CD14-positive monocyte (primary cell): ENCODE measurements at regions not wholly inside any gene's neighbourhood (a gene's known extent, or its start where the extent isn't known, plus 50 kb on each side); places are given as distances from the start of the nearest gene placed in this dataset.

Experiments
- DNase-seq, 3 donors: peaks; one replicate each; pipeline ENCODE4 v3.0.0-alpha.2; 2011 to 2022
- H2AFZ ChIP-seq: 2 replicates; pipeline ENCODE4 v1.6.0; 2012; ENCODE audit warnings: mild to moderate bottlenecking, low read depth, low read length, inconsistent platforms; ENCODE audit not compliant: insufficient read depth, poor library complexity, severe bottlenecking
- H3K27ac ChIP-seq, 2 donors: 1 replicate in 1 of 2; 2 replicates in 1 of 2; pipeline ENCODE4 v1.5.1; 2012 to 2013; ENCODE audit warnings: low read length in 2 of 2, control low read depth in 1 of 2, inconsistent platforms in 1 of 2, low read depth in 1 of 2, mild to moderate bottlenecking in 1 of 2
- H3K27me3 ChIP-seq, 2 donors: one replicate each; pipeline versions ENCODE4 v1.6.0 to v1.6.1; 2011 to 2013; ENCODE audit warnings: low read length in 2 of 2; ENCODE audit not compliant: control insufficient read depth in 2 of 2, insufficient read depth in 2 of 2
- H3K36me3 ChIP-seq, 2 donors: replicated peaks in 1 of 2; 1 replicate in 1 of 2; 2 replicates in 1 of 2; pipeline versions ENCODE4 v1.5.1 to v1.6.1; 2012 to 2013; ENCODE audit warnings: low read length in 2 of 2, control low read depth in 1 of 2, inconsistent platforms in 1 of 2, mild to moderate bottlenecking in 1 of 2; ENCODE audit not compliant: insufficient read depth in 2 of 2, control insufficient read depth in 1 of 2
- H3K4me1 ChIP-seq, 2 donors: 1 replicate in 1 of 2; 2 replicates in 1 of 2; pipeline versions ENCODE4 v1.5.1 to v1.6.1; 2012 to 2013; ENCODE audit warnings: low read length in 2 of 2, control low read depth in 1 of 2, inconsistent platforms in 1 of 2, mild to moderate bottlenecking in 1 of 2, moderate library complexity in 1 of 2; ENCODE audit not compliant: insufficient read depth in 2 of 2, control insufficient read depth in 1 of 2
- H3K4me2 ChIP-seq: replicated peaks from 2 replicates; pipeline ENCODE3; 2012; ENCODE audit warnings: low read length, moderate library complexity, mild to moderate bottlenecking; ENCODE audit not compliant: poor library complexity, severe bottlenecking; ENCODE audit errors: extremely low read depth
- H3K4me3 ChIP-seq, 3 experiments: fragments of 200-600 bp in 1 of 3; sonication (generic) in 1 of 3; replicated peaks in 1 of 3; 1 replicate in 2 of 3; 2 replicates in 1 of 3; pipeline ENCODE4 v1.5.1; 2011 to 2013; ENCODE audit warnings: low read length in 3 of 3, mild to moderate bottlenecking in 3 of 3, control low read depth in 2 of 3, low read depth in 2 of 3, inconsistent platforms in 1 of 3, moderate library complexity in 1 of 3
- H3K79me2 ChIP-seq: 2 replicates; pipeline ENCODE4 v1.6.0; 2012; ENCODE audit warnings: mild to moderate bottlenecking, control low read depth, inconsistent platforms, low read length, moderate library complexity; ENCODE audit not compliant: insufficient read depth
- H3K9ac ChIP-seq: 2 replicates; pipeline ENCODE4 v1.6.0; 2017; ENCODE audit warnings: low read length, mild to moderate bottlenecking; ENCODE audit not compliant: insufficient read depth, poor library complexity, severe bottlenecking
- H3K9me3 ChIP-seq, 2 donors: replicated peaks in 1 of 2; 1 replicate in 1 of 2; 2 replicates in 1 of 2; pipeline versions ENCODE4 v1.5.1 to v1.6.1; 2012 to 2013; ENCODE audit warnings: low read length in 2 of 2, control low read depth in 1 of 2; ENCODE audit not compliant: control insufficient read depth in 1 of 2, insufficient read depth in 1 of 2
- H4K20me1 ChIP-seq: 2 replicates; pipeline ENCODE4 v1.6.0; 2012; ENCODE audit warnings: mild to moderate bottlenecking, low read length, control low read depth, moderate library complexity; ENCODE audit not compliant: insufficient read depth
- H3K27ac Mint-ChIP-seq, 7 donors: one replicate each; pipeline ENCODE4 v1.8.0; 2020; ENCODE audit warnings: mild to moderate bottlenecking in 7 of 7, mixed read lengths in 7 of 7, moderate library complexity in 6 of 7, inconsistent platforms in 2 of 7
- H3K27me3 Mint-ChIP-seq, 3 donors: one replicate each; pipeline ENCODE4 v1.8.0; 2021 to 2022; ENCODE audit warnings: low read depth in 3 of 3, mild to moderate bottlenecking in 3 of 3, mixed read lengths in 3 of 3, moderate library complexity in 3 of 3, inconsistent platforms in 1 of 3
- H3K36me3 Mint-ChIP-seq, 2 donors: one replicate each; pipeline ENCODE4 v1.8.0; 2020; ENCODE audit warnings: mixed read lengths in 2 of 2, inconsistent platforms in 1 of 2, mild to moderate bottlenecking in 1 of 2
- H3K4me1 Mint-ChIP-seq: one replicate; pipeline ENCODE4 v1.8.0; 2020; ENCODE audit warnings: mild to moderate bottlenecking, mixed read lengths
- H3K4me3 Mint-ChIP-seq, 2 donors: one replicate each; pipeline ENCODE4 v1.8.0; 2020; ENCODE audit warnings: mild to moderate bottlenecking in 2 of 2, mixed read lengths in 2 of 2, moderate library complexity in 1 of 2
- H3K9me3 Mint-ChIP-seq, 7 donors: one replicate each; pipeline ENCODE4 v1.8.0; 2020 to 2022; ENCODE audit warnings: mixed read lengths in 7 of 7, mild to moderate bottlenecking in 6 of 7, moderate library complexity in 6 of 7, inconsistent platforms in 2 of 7
- CTCF ChIP-seq: fragments of 200-600 bp; IDR thresholded peaks from one replicate; pipeline ENCODE4 v1.8.0; 2022; ENCODE audit warnings: antibody characterized with exemption, mild to moderate bottlenecking
- WGBS: methylation state at CpG from one replicate; pipeline ENCODE4 v1.1.5; 2013; ENCODE audit warnings: missing lambda C conversion rate; ENCODE audit not compliant: insufficient coverage; 5-methylcytosine and 5-hydroxymethylcytosine counted together
- intact Hi-C, 2 donors: fragments of 100-400 bp; cut with micrococcal nuclease; formaldehyde crosslinking; loops; one replicate each; pipeline versions ENCODE4 v1.15.0 to v1.15.1; 2023

DNA sequence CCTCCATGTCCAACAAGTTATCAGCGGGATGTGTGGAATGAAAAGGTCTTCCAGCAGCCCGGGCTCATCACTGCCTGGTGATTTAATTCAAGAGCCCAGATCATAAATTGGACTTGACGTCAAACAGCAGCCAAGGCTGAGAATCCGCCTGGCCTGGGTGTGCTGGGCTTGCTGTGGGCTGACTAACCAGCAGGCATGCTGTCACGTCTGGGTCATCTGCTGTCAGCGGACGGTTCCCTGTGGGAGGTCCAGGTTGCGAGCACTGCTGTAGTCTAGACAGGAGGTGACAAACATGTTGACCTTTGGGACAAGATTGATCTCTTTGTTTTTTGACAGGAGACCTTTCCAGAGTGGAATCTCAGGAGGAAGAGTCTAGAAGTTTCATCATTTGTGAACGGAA, 289.7 kb downstream of the OSTF1 start:
- no peak for DNase-seq
- Mint-ChIP-seq H3K27ac (no peak overlapping the region), H3K4me1 (no peaks in the 10 kb centered on the region), H3K36me3 (no peaks in the 10 kb centered on the region), H3K9me3 (peaks cover 3 to 12% (median 6%) of the 10 kb centered on the region in 7 donors), H3K27me3 (peaks cover 0 to 1% (median 0%) of the 10 kb centered on the region in 3 donors), H3K4me3 (no peak overlapping the region)
- H3K9ac ChIP-seq = no peak overlapping the region
- intact Hi-C loops = no loop called here
- no peak overlapping the region for H3K27ac ChIP-seq
- no peaks in the 10 kb centered on the region for H3K4me1 ChIP-seq
- H3K4me2 ChIP-seq = no peak overlapping the region
- no peak for TF ChIP-seq CTCF
- peaks cover 0 to 10% of the 10 kb centered on the region in 2 donors for H3K9me3 ChIP-seq
- 81% methylated on average over 9 of the region's 9 CpGs for WGBS
- H3K4me3 ChIP-seq = no peak overlapping the region
- no peaks in the 10 kb centered on the region for H3K79me2 ChIP-seq
- H3K27me3 ChIP-seq = no peaks in the 10 kb centered on the region
- H2AFZ ChIP-seq = no peak overlapping the region
- no peaks in the 10 kb centered on the region for H4K20me1 ChIP-seq
- H3K36me3 ChIP-seq = no peaks in the 10 kb centered on the region

- no peak overlapping the region for H3K27ac ChIP-seq
Measured at GRCh38 chr9:75378926-75379325, 290.6 kb downstream of the OSTF1 start.

More at GRCh38 chr9:75378926-75379325, 290.6 kb downstream of the OSTF1 start:
- Mint-ChIP-seq H3K4me1 (no peaks in the 10 kb centered on the region), H3K9me3 (peaks cover 2 to 11% (median 4%) of the 10 kb centered on the region in 7 donors), H3K36me3 (no peaks in the 10 kb centered on the region), H3K4me3 (no peak overlapping the region), H3K27ac (no peak overlapping the region), H3K27me3 (peaks cover 0 to 1% (median 0%) of the 10 kb centered on the region in 3 donors)
- Histone ChIP-seq H2AFZ (no peak overlapping the region), H3K79me2 (no peaks in the 10 kb centered on the region), H3K4me1 (no peaks in the 10 kb centered on the region), H3K36me3 (no peaks in the 10 kb centered on the region), H4K20me1 (no peaks in the 10 kb centered on the region), H3K9ac (no peak overlapping the region), H3K9me3 (peaks cover 0 to 10% of the 10 kb centered on the region in 2 donors), H3K27me3 (no peaks in the 10 kb centered on the region), H3K4me2 (no peak overlapping the region), H3K4me3 (no peak overlapping the region)
- TF ChIP-seq CTCF = no peak
- no CpG with 5 or more reads among the region's 1 CpG for WGBS
- no peak for DNase-seq
- intact Hi-C loops = no loop called here
